NCI-H526 treated with DMSO at 0.1 percent for 48 hours (cell line): ENCODE measurements at regions not wholly inside any gene's neighbourhood (a gene's known extent, or its start where the extent isn't known, plus 50 kb on each side); places are given as distances from the start of the nearest gene placed in this dataset.
"Not testable (repeated sequence)": the region's sequence is repeated elsewhere in the genome, so short reads cannot be mapped to it uniquely, and the experiment has no call there.

ENCODE experiments used
- DNase-seq: peaks from one replicate; lab custom pipeline; 2025; lab: John Stamatoyannopoulos, UW

DNA sequence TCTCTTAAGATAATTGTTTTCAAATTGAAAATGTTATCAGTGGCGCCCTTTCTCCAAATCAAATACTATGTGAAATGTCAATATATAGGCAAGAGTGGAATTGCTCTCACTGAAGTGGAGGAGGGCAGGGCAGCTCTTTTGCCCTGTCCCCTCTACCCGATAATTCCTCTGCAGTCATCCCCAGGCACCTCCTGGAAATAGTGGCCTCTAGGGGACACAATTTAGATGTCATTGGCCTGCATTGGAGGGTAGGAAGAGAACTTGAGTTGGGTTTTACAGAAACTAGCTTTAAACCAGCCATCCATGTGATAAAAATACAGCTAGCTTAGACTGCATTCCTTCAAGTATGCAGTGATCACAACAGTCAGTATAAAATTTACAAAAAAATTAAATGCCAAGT, 288.9 kb downstream of the EDEM1 start:
- DNase-seq, result no peak

DNA sequence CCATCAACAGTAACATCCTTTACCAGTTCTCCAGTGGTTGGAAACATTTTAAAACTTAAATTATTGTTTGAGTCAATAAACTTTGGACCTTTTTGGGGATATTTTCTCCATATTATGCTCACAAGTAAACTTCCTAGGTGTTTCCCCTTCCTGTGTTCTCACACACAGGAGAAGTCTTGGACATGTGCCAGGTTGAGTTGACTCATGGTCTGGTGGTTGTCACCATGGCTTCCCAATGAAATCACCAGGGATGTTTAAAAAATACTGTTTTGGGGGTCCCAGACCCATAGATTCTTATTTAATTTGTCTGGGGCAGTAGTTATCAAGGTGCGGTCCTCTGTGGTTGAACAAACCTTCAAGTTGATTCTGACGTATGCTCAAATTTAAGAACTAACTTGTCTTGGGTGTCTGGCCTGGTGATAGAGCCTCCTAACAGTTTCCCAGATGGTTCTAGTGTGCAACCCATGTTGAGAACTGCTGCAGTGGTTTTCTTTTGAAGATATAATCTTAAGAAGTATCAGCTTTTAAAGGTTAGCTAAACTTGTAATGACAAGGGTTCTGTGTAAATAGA, 291.8 kb downstream of the EDEM1 start:
- DNase-seq, result no peak

DNA sequence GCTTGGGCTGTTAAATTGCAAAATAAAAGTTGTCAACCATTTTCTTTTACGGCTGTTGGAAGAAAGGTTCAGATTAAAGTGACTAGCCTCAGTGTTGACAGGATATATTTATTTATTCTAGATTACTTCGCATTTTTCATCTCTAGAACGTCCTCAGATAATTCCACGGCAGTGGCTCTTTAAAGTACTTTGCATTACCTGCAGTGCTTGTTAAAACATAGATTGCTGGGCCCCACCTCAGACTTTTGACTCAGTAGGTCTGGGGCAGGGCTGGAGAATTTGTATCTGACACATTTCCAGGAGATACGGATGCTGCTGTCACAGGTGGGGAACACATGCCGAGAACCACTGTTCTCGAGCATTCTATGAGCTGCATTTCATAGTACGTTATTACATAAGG, 292.7 kb downstream of the EDEM1 start:
- DNase-seq, result no peak

DNA sequence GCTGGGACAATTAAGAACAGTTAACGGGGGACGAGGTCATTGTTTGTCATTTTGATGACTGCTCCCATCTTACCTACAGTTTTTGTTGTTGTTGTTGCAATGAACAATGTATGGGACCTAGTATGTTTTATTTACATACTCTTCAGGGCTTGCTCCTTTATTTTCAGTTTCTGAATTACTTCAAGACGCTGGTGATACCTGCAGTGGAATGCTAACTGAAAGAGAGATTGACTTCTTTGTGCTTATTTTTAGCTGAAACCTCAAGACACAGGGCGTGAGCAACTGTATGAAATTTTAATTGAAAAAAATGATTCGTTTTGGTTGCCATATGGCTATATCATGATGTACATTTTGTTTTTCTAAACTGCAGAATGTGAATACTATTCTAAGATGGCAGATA, 297.9 kb downstream of the EDEM1 start:
- DNase-seq, result no peak

DNA sequence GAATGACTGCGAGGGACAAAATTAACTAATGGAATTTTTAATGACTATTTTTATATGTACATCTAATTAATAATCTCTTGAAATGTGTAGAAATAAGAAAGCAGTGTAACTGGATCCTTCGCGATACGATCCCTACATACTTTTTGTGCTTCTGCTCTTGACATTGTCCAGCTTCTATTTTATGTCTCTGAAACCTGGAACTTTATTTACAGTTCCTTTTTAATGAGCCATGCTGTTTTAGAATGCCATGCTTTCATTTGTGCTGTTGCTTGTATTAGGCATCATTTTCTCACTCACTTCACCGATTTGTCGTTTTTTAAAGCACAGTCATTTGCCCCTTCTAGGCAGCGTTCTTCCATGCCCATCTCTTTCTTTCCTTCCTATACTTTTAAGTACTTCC, 301.3 kb downstream of the EDEM1 start:
- no peak for DNase-seq

DNA sequence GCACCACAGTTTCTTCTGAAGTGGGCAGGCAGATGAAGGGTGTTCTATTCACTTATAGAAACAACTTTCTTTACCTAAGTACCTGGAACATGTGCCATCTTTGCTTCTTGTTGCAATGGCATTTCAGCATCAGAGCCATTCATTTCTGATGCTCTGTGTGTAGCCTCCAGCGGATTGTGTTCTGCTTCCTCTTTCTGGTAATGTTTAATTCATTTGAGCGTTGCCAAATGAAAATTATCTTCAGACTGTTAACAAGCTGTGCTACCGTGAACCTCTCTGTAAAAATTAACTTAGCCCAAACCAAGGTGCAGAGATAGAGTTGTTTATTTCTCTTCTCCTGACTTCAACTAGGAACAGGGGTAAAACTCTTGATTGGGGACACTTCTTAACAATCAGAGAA, 302.0 kb downstream of the EDEM1 start:
- no peak for DNase-seq

DNA sequence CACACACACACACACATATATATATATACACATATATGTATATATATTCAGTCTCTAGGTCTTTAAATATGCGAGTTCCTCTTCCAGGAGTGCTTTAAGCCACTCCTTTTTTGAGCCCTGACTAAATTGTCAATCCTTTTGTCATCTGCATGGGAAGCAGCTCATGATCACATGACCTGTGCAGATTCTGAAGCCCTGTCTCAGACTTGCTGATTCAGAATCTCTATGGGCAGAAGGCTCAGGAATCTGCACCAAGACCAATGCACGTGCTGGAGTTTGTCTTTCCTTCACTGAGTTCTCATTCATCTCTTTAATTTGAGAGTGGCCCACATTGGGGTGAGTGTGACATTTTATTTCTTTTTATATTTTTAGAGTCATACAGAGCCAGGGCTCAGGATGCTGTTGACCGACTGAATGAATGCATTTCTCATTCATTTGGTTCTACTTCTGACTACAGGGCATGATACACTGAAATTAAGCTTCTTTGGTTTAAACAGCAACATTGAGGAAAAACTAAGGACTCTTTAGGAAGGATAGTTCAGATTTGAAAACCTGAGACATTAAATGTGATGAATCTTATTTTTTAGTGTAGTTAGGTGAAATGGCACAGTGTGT, 307.5 kb downstream of the EDEM1 start:
- no peak for DNase-seq

DNA sequence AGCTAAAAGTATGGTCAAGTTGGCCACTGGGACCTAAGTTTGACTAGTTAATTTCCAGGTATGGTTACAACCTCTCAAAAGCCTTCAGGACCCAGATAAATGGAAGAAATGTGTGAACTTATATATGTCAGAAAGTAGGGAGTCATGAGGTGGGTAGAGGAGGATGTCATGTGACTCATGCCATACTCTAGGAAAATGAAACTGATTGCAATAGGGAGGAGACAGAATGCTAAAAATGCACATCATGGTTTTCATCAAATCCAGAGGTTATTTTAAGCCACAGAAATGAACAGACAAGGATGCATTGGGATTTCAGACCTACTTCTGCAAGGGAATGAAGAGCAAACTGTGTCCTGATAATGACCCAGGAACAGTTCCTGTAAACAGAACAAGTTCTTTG, 310.0 kb downstream of the EDEM1 start:
- no peak for DNase-seq

DNA sequence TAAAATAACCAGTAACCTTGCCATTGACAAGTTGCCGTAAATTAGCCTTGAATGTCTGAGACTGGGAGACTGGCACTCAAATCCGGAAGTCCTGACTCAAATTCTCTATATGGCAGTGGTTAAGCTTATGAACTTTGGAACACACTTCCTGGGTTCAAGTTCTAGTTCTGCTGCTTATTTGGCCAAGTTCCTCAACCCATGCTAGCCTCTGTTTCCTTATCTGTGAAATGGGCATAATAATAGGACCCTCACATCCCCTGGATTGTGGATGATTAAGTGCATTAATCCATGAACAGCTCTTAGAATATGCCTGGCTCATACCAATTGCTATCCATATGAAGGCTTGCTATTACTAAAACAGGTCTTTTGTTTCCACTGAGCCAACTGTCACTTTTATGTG, 311.5 kb downstream of the EDEM1 start:
- DNase-seq, result no peak

DNA sequence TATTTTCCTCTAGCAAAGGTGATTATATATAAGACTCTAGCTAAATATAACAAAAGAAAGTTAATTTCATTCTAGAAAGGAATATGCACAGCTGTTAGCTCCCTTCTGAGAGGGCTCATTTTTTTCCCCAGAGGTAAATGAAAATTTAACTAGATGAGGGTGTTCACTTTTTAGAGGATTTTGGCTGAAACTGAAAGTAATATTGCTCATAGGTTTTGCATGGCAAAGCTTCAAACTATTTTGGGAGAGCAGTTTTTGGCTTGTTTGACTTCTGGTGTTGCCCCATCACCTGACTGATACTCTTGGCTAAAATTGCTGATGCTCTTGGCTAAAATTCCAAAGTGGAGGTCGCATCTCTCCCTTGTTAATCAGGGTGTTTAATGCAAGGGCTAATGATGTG, 311.9 kb downstream of the EDEM1 start:
- no peak for DNase-seq

DNA sequence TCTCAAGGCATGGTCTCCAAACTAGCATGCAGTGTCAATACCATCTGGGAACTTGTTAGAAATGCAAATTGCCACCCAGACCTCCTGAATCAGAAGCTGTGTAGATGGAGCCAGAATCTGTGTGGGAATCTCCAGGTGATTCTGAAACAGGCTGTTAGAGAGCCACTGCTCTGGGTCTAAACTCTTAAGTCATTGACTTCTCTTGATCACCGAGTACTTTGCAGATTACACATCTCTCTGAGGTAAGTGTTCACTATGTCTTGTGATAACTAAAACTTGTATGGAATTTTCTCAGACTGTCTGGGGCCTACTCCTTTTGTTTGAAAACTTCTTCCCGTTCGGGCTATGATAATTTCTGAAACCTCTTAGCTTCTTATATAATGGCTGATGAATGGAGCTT, 315.6 kb downstream of the EDEM1 start:
- DNase-seq, result no peak

DNA sequence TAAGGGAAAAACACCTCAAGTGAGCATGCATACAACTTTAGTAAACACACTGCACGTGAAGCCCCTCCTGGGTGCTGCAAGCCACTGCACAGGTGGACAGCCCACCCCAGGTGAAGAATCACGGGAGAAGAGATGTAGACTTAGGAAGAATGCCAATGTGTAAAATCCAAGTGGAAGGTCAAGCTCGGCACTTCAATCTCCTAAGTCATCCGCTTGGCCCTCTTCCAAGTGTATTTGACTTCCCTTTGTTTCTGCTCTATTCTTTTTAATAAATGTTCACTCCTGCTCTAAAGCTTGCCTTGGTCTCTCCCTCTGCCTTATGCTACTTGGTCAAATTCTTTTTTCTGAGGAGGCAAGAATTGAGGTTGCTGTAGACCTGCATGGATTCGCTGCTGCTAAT, 316.6 kb downstream of the EDEM1 start:
- DNase-seq, result no peak

DNA sequence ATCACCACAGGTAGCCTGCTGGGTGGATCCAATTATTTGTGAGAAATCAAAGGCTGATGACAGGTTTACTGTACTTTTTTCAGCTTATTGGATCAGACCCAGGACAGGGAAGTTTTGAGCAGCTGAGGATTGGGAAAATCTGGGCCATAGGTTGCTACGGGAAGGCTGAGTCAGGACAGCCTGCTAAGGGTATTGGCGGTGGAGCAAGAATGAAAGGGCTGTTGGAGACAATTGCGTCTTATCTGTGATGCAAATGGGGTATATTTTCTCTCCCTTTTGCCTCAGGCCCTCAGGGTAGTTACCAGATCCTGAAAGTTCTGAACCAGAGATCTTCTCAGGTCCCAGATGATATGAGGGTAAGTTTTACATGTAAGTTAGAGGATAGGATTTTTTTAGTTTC, 317.7 kb downstream of the EDEM1 start:
- no peak for DNase-seq

DNA sequence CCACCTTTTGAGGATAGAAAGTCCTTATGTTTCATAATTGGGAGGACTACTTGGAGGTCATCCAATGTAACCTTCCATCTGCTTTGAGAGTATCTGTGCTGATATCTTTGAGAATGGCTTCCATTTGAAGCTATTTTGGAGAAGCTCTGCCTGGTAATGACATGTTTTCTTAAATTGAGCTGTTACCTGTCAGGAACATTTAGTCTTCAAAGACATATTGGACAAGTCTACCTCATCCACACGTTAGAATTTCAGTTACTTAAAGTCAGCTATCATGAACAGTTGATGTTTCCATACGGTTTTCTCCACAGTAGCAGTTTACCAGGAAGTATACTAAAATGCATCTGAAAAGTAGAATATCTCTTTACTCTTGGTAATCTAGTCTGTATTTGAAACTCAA, 318.5 kb downstream of the EDEM1 start:
- DNase-seq, result no peak

DNA sequence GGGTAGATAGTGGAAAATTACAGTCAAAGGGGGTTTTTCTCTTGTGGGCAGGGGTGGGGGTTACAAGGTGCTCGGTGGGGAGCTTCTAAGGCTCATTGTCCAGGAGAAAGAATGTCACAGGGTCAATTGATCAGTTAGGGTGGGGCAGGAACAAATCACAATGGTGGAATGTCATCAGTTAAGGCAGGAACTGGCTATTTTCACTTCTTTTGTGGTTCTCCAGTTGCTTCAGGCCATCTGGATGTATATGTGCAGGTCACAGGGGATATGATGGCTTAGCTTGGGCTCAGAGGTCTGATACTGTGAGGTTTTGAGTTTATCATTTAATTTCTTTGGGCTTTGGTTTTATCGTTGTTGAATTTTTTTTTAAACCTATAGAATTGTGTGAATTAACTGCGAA, 321.4 kb downstream of the EDEM1 start:
- DNase-seq, result not testable (repeated sequence)

DNA sequence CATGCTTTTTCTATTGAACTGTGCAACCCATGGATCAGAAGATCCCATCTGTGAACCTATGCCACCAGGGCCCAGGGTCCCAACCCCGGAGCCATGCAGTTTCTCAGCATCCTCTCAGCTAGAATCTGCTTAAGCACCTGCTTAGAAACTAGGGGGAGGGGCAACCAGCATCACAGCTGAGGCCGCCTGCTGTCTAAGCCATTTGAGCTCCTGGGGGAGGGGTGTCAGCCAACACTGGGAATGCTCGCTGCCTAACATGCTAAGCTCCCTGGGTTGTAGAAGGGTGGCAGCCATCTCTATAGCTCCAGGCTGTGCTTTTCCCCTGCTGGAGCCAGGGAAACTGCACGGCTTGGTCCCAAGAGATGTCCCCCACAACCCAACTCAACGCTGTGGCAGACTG, 322.8 kb downstream of the EDEM1 start:
- DNase-seq, result no peak

DNA sequence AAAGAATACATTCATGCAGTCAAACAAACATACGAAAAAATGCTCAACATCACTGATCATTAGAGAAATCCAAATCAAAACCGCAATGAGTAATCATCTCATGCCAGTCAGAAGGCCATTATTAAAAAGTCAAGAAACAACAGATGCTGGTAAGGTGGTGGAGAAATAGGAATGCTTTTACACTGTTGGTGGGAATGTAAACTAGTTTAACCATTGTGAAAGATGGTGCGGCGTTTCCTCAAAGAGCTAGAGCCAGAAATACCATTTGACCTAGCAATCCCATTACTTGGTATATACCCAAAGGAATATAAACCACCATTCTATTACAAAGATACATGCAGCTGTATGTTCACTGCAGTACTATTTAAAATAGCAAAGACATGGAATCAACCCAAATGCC, 330.4 kb downstream of the EDEM1 start:
- DNase-seq, result no peak

DNA sequence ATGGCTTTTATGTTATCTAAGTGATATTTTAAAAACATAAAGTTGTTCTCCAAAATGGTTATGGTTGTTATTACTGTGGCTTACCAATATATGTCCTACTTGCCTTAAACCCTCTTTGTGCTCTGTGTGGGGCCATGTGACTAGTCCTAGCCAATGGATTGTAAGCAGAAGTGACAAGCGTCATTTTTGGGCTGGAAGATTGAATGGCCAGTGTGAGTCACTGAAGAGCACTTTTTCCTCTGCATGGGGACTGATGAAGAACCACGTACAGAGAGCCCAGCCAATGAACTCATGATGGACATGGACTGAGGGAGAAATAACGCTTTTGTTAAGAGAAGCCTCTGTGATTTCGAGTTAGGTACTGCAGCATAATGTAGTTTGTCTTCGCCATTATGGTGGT, 332.7 kb downstream of the EDEM1 start:
- no peak for DNase-seq

DNA sequence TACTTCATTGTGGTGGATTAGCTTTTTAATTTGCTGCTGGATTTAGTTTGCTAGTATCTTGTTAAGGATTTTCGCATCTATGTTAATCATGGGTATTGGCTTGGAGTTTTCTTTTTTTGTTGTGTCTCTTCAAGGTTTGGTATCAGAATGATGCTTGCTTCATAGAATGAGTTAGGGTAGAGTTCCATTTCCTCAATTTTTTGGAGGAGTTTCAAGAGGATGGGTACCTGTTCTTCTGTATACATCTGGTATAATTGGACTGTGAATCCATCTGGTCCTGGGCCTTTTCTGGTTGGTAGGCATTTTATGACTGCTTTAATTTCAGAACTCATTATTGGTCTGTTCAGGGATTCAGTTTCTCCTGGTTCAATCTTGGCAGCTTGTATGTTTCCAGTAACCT, 335.6 kb downstream of the EDEM1 start:
- no peak for DNase-seq

DNA sequence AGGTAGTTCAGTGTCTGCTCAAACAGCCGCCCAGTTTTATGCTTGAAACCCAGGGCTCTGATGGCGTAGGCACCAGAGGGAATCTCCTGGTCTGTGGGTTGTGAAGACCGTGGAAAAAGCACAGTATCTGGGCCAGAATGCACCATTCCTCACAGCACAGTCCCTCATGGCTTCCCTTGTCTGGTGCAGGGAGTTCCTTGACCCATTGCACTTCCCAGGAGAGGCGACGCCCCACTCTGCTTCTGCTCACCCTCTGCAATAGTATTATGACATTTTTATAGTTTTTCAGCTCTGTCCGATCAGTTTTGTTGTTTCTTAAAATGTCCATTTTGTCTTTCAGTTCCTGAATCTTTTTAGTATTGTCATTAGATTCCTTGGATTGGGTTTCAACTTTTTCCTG, 343.5 kb downstream of the EDEM1 start:
- DNase-seq, result no peak

DNA sequence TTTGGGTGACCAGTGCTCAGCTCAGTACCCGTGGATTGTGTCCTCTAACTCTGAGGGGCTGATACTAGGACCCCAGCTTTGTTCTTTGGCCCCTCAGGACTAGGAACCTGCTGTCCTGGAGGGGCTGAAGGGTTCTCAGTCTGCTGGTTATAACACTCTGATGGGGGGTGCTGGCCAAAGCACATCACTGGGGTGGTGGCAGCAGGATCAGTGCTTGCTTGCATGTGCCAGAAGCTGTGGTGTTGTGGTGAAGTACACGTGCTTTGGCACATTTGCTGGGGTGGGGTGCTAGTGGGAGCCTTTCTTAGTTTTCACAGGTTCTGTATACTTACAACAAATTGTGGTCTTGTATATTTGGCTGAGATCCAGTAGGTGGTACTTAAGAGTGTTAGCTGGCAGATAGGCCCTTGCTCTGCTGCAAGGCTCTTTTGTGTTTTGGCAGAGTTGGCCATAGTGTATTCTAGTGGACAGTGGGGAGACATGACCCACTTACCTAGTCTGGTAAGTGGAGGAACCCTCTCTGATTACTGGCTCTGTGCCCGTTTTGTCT, 344.3 kb downstream of the EDEM1 start:
- DNase-seq, result no peak

DNA sequence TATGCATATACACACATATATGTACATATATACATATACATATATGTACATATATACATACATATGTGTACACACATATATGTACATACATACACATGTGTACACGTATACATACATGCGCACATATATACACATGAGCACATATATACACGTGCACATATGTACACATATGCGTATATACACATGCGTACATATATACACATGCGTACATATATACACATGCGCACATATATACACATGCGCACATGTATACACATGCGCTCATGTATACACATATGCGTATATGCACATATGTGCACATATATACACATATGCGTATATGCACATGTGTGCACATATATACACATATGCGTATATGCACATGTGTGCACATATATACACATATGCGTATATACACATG, 353.0 kb downstream of the EDEM1 start:
- no peak for DNase-seq

DNA sequence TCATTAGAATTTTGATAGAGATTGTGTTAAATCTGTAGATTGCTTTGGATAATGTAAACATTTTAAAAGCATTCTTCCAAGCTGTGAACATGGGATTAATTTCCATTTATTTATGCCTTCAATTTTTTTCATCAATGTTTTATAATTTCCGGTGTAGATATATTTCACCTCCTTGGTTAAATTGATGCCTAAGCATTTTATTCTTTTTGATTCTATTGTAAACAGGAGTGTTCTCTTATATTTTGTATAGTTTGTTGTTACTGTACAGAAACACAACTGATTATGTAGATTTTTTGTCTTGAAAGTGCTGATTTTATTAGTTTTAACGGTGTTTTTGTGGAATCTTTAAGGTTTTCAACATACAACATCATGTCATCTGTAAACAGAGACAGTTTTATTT, 355.0 kb downstream of the EDEM1 start:
- DNase-seq, result no peak

DNA sequence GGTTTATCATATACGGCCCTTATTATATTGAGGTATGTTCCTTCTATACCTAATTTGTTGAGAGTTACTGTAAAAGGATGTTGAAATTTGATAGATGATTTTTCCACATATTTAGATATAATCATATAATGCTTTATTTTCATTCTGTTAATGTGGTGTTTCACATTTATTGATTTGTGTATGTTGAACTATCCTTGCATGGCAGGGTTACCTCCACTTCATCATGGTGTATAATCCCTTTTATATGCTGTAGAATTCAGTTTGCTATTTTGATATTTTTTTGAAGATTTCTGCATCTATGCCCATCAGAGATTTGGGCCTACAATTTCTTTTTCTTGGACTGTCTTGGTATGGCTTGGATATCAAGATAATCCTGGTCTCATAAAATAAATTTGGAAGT, 355.5 kb downstream of the EDEM1 start:
- DNase-seq, result no peak
